MM.1S (cell line): ENCODE measurements at regions not wholly inside any gene's neighbourhood (a gene's known extent, or its start where the extent isn't known, plus 50 kb on each side); places are given as distances from the start of the nearest gene placed in this dataset.

ENCODE experiments used
- DNase-seq: peaks from one replicate; pipeline ENCODE4 v3.0.0-alpha.2; 2015
- H2AFZ ChIP-seq: fragments of 300-600 bp; sonication (generic); 2 replicates; pipeline ENCODE4 v1.6.0; 2016; ENCODE audit warnings: antibody characterized with exemption, low read length
- H3F3A ChIP-seq: fragments of 300-600 bp; sonication (generic); 2 replicates; pipeline ENCODE4 v1.6.1; 2016; ENCODE audit warnings: mild to moderate bottlenecking, antibody characterized with exemption, low read length, moderate library complexity, mixed read lengths; ENCODE audit not compliant: insufficient read depth
- H3K27ac ChIP-seq: fragments of 300-600 bp; sonication (generic); 2 replicates; pipeline ENCODE4 v1.5.1; 2016; ENCODE audit warnings: mild to moderate bottlenecking, low read length
- H3K27me3 ChIP-seq: fragments of 300-600 bp; sonication (generic); replicated peaks from 2 replicates; pipeline ENCODE4 v1.6.0; 2016; ENCODE audit warnings: low read length; ENCODE audit not compliant: insufficient read depth
- H3K36me3 ChIP-seq: fragments of 300-600 bp; sonication (generic); replicated peaks from 2 replicates; pipeline ENCODE4 v1.6.1; 2016; ENCODE audit warnings: mild to moderate bottlenecking, low read length, mixed read lengths; ENCODE audit not compliant: insufficient read depth
- H3K4me1 ChIP-seq: fragments of 300-600 bp; sonication (generic); 2 replicates; pipeline ENCODE4 v1.6.1; 2016; ENCODE audit warnings: low read length, mixed read lengths
- H3K4me2 ChIP-seq: fragments of 300-600 bp; sonication (generic); 2 replicates; pipeline ENCODE4 v1.6.0; 2016; ENCODE audit warnings: low read depth, low read length
- H3K4me3 ChIP-seq: fragments of 300-600 bp; sonication (generic); 2 replicates; pipeline ENCODE4 v1.5.1; 2016; ENCODE audit warnings: low read length, mixed read lengths
- H3K79me2 ChIP-seq: fragments of 300-600 bp; sonication (generic); 2 replicates; pipeline ENCODE4 v1.6.1; 2016; ENCODE audit warnings: mixed run types, low read length, mixed read lengths
- H3K9ac ChIP-seq: fragments of 300-600 bp; sonication (generic); 2 replicates; pipeline ENCODE4 v1.6.1; 2016; ENCODE audit warnings: low read length, mixed read lengths
- H3K9me2 ChIP-seq: fragments of 300-600 bp; sonication (generic); replicated peaks from 2 replicates; pipeline ENCODE4 v1.6.1; 2016; ENCODE audit warnings: mild to moderate bottlenecking, low read length, mixed read lengths; ENCODE audit not compliant: insufficient read depth
- H3K9me3 ChIP-seq: fragments of 300-600 bp; sonication (generic); replicated peaks from 2 replicates; pipeline ENCODE4 v1.6.1; 2016; ENCODE audit warnings: mild to moderate bottlenecking, low read length, mixed read lengths; ENCODE audit not compliant: insufficient read depth
- H4K20me1 ChIP-seq: fragments of 300-600 bp; sonication (generic); 2 replicates; pipeline ENCODE4 v1.6.1; 2016; ENCODE audit warnings: mild to moderate bottlenecking, low read length, moderate library complexity, mixed read lengths; ENCODE audit not compliant: insufficient read depth
- EZH2 ChIP-seq: fragments of 300-600 bp; sonication (generic); optimal IDR thresholded peaks from 2 replicates; pipeline ENCODE3; 2017; ENCODE audit warnings: low read depth, mild to moderate bottlenecking, antibody characterized with exemption, low read length, mixed read lengths
- EZH2phosphoT487 ChIP-seq: fragments of 300-600 bp; sonication (generic); IDR thresholded peaks from 2 replicates; pipeline ENCODE4 v1.6.1; 2018; ENCODE audit warnings: antibody characterized with exemption, low read length
- TF ChIP-seq, protein P1 (sequence below): fragments of 300-600 bp; sonication (generic); IDR thresholded peaks from 2 replicates; pipeline ENCODE4 v1.5.1; 2016; ENCODE audit warnings: antibody characterized with exemption, low read length, mixed read lengths

- TF ChIP-seq, protein P1, sequence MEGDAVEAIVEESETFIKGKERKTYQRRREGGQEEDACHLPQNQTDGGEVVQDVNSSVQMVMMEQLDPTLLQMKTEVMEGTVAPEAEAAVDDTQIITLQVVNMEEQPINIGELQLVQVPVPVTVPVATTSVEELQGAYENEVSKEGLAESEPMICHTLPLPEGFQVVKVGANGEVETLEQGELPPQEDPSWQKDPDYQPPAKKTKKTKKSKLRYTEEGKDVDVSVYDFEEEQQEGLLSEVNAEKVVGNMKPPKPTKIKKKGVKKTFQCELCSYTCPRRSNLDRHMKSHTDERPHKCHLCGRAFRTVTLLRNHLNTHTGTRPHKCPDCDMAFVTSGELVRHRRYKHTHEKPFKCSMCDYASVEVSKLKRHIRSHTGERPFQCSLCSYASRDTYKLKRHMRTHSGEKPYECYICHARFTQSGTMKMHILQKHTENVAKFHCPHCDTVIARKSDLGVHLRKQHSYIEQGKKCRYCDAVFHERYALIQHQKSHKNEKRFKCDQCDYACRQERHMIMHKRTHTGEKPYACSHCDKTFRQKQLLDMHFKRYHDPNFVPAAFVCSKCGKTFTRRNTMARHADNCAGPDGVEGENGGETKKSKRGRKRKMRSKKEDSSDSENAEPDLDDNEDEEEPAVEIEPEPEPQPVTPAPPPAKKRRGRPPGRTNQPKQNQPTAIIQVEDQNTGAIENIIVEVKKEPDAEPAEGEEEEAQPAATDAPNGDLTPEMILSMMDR, result no peak
- TF ChIP-seq EZH2phosphoT487 (no peak), EZH2 (no peak)
- no peak overlapping the region for H3K4me2 ChIP-seq
- no peak overlapping the region for H3K27ac ChIP-seq
- DNase-seq, result no peak
- no peak overlapping the region for H2AFZ ChIP-seq
- no peaks in the 10 kb centered on the region for H3K79me2 ChIP-seq
- no peaks in the 10 kb centered on the region for H3K36me3 ChIP-seq
- H3K9me2 ChIP-seq, result no peaks in the 10 kb centered on the region
- H3K4me1 ChIP-seq, result no peaks in the 10 kb centered on the region
- H3K27me3 ChIP-seq, result no peaks in the 10 kb centered on the region
- H3K4me3 ChIP-seq, result no peak overlapping the region
- H4K20me1 ChIP-seq, result no peaks in the 10 kb centered on the region
- no peaks in the 10 kb centered on the region for H3F3A ChIP-seq
- no peaks in the 10 kb centered on the region for H3K9me3 ChIP-seq
- H3K9ac ChIP-seq, result no peak overlapping the region
These were observed 77.8 kb upstream of the SNX19 start for GRCh38 chr11:130994043-130994442.

DNA sequence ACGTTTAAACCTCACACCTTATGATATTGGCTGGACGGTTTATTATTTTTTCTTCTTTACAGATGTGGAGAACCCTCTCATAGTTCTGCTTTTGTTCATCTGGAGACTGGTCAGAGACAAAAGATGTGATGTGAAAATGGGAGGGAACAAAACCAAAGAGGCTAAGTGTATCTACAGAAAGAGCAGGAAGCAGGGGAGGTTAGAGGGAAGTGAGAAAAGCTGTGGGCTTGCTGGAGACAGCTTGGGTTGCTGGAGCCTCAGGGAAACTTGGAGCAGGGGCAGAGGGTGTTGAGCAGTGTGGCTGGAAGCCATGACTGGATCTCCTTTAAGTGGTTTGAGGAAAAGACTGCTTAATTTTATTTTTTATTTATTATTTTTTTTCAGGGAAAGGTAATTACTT lies 79.0 kb upstream of the SNX19 start:
- H3K27me3 ChIP-seq, result no peaks in the 10 kb centered on the region
- TF ChIP-seq EZH2phosphoT487 (no peak), EZH2 (no peak)
- TF ChIP-seq, protein P1, result no peak
- H3K4me2 ChIP-seq, result no peak overlapping the region
- H3F3A ChIP-seq, result no peaks in the 10 kb centered on the region
- no peak overlapping the region for H3K4me3 ChIP-seq
- no peak overlapping the region for H3K9ac ChIP-seq
- no peak overlapping the region for H3K27ac ChIP-seq
- H3K79me2 ChIP-seq, result no peaks in the 10 kb centered on the region
- no peak overlapping the region for H2AFZ ChIP-seq
- H3K9me3 ChIP-seq, result no peaks in the 10 kb centered on the region
- no peaks in the 10 kb centered on the region for H3K4me1 ChIP-seq
- no peaks in the 10 kb centered on the region for H3K36me3 ChIP-seq
- no peak for DNase-seq
- no peaks in the 10 kb centered on the region for H4K20me1 ChIP-seq
- no peaks in the 10 kb centered on the region for H3K9me2 ChIP-seq

- Histone ChIP-seq H3K4me3 (no peak overlapping the region), H3K27me3 (no peaks in the 10 kb centered on the region), H3K4me1 (no peaks in the 10 kb centered on the region), H3F3A (no peaks in the 10 kb centered on the region), H3K79me2 (no peaks in the 10 kb centered on the region), H2AFZ (no peak overlapping the region), H3K9me3 (no peaks in the 10 kb centered on the region), H3K4me2 (no peak overlapping the region), H4K20me1 (no peaks in the 10 kb centered on the region), H3K9ac (no peak overlapping the region), H3K9me2 (no peaks in the 10 kb centered on the region), H3K27ac (no peak overlapping the region), H3K36me3 (no peaks in the 10 kb centered on the region)
- TF ChIP-seq, protein P1, result no peak
- TF ChIP-seq EZH2, result no peak
- no peak for DNase-seq
These were observed 81.0 kb upstream of the SNX19 start for GRCh38 chr11:130997278-130997677.

- no peak overlapping the region for H3K27ac ChIP-seq
- no peaks in the 10 kb centered on the region for H3K4me1 ChIP-seq
These were observed 82.8 kb upstream of the SNX19 start for GRCh38 chr11:130999086-130999485.

More at GRCh38 chr11:130999086-130999485, 82.8 kb upstream of the SNX19 start:
- DNase-seq, result no peak
- Histone ChIP-seq H3K4me2 (no peak overlapping the region), H3K9me3 (no peaks in the 10 kb centered on the region), H2AFZ (no peak overlapping the region), H3K9ac (no peak overlapping the region), H3K27me3 (no peaks in the 10 kb centered on the region), H3F3A (no peaks in the 10 kb centered on the region), H3K4me3 (no peak overlapping the region), H3K9me2 (no peaks in the 10 kb centered on the region), H4K20me1 (no peaks in the 10 kb centered on the region), H3K79me2 (no peaks in the 10 kb centered on the region), H3K36me3 (no peaks in the 10 kb centered on the region)
- TF ChIP-seq EZH2phosphoT487, result no peak
- TF ChIP-seq EZH2, result no peak
- TF ChIP-seq, protein P1, result no peak
